ENCODE measurements at regions not wholly inside any gene's neighbourhood (a gene's known extent, or its start where the extent isn't known, plus 50 kb on each side); places are given as distances from the start of the nearest gene placed in this dataset.
"Not testable (repeated sequence)": the region's sequence is repeated elsewhere in the genome, so short reads cannot be mapped to it uniquely, and the experiment has no call there.

- Histone ChIP-seq H3K27ac (no peak overlapping the region), H3K4me3 (no peak overlapping the region), H3F3A (ENCODE audit: insufficient read depth, low read depth) (no peaks in the 10 kb centered on the region), H3K79me2 (ENCODE audit: low read depth) (no peaks in the 10 kb centered on the region), H3K9me3 (ENCODE audit: insufficient read depth, low read depth) (no peaks in the 10 kb centered on the region), H3K4me2 (no peak overlapping the region), H2AFZ (no peak overlapping the region), H3K27me3 (ENCODE audit: insufficient read depth, low read depth) (no peaks in the 10 kb centered on the region), H3K36me3 (ENCODE audit: low read depth) (no peaks in the 10 kb centered on the region), H4K20me1 (ENCODE audit: insufficient read depth) (no peaks in the 10 kb centered on the region), H3K9me2 (ENCODE audit: insufficient read depth) (no peaks in the 10 kb centered on the region), H3K4me1 (replicated peaks; ENCODE audit: insufficient read depth) (no peaks in the 10 kb centered on the region)
- DNase-seq: no peak
- intact Hi-C loops (cut with micrococcal nuclease; ENCODE audit: unreplicated experiment): no loop called here
- POLR2A ChIA-PET (ENCODE audit: unreplicated experiment): no interaction called here
- CTCF ChIA-PET: no interaction called here
- TF ChIP-seq CTCF (conservative IDR thresholded peaks at IDR 0.05) (no peak), EZH2 (IDR thresholded peaks at IDR 0.05; ENCODE audit: low read depth) (no peak)
- no TSS peak for BruUV-seq (replicated peaks)
These were observed 222.4 kb downstream of the KCTD12 start for GRCh38 chr13:76663592-76664335.

GRCh38 chr13:76659074-76659473 lies 227.1 kb downstream of the KCTD12 start:
- POLR2A ChIA-PET (ENCODE audit: unreplicated experiment); H3K4me1 ChIP-seq (replicated peaks; ENCODE audit: insufficient read depth); H3K27ac ChIP-seq; H2AFZ ChIP-seq; H3F3A ChIP-seq (ENCODE audit: insufficient read depth, low read depth); H3K27me3 ChIP-seq (ENCODE audit: insufficient read depth, low read depth); H3K9me3 ChIP-seq (ENCODE audit: insufficient read depth, low read depth); H3K79me2 ChIP-seq (ENCODE audit: low read depth); intact Hi-C loops (cut with micrococcal nuclease; ENCODE audit: unreplicated experiment); H3K4me2 ChIP-seq; H3K36me3 ChIP-seq (ENCODE audit: low read depth); H3K4me3 ChIP-seq; BruUV-seq (replicated peaks); DNase-seq; H3K9me2 ChIP-seq (ENCODE audit: insufficient read depth); H4K20me1 ChIP-seq (ENCODE audit: insufficient read depth): not testable (repeated sequence)
- CTCF ChIA-PET: interaction anchor here (0.7 kb wide), 1 partner anchor 159 kb away, joined by 3 read pairs; no protein-coding TSS in a partner anchor

- TF ChIP-seq EZH2 (IDR thresholded peaks at IDR 0.05; ENCODE audit: low read depth) (no peak), CTCF (conservative IDR thresholded peaks at IDR 0.05) (no peak)
- CTCF ChIA-PET: no interaction called here
- no peak overlapping the region for H3K27ac ChIP-seq
- POLR2A ChIA-PET (ENCODE audit: unreplicated experiment): no interaction called here
- no peak overlapping the region for H3K4me2 ChIP-seq
- H4K20me1 ChIP-seq (ENCODE audit: insufficient read depth): no peaks in the 10 kb centered on the region
- no peaks in the 10 kb centered on the region for H3K36me3 ChIP-seq (ENCODE audit: low read depth)
- intact Hi-C loops (cut with micrococcal nuclease; ENCODE audit: unreplicated experiment): no loop called here
- H3K4me1 ChIP-seq (replicated peaks; ENCODE audit: insufficient read depth): no peaks in the 10 kb centered on the region
- no peaks in the 10 kb centered on the region for H3K9me3 ChIP-seq (ENCODE audit: insufficient read depth, low read depth)
- no peaks in the 10 kb centered on the region for H3K79me2 ChIP-seq (ENCODE audit: low read depth)
- no TSS peak for BruUV-seq (replicated peaks)
- no peaks in the 10 kb centered on the region for H3F3A ChIP-seq (ENCODE audit: insufficient read depth, low read depth)
- H2AFZ ChIP-seq: no peak overlapping the region
- no peak overlapping the region for H3K4me3 ChIP-seq
- no peak for DNase-seq
- no peaks in the 10 kb centered on the region for H3K27me3 ChIP-seq (ENCODE audit: insufficient read depth, low read depth)
- H3K9me2 ChIP-seq (ENCODE audit: insufficient read depth): no peaks in the 10 kb centered on the region
These were observed 229.7 kb downstream of the KCTD12 start for GRCh38 chr13:76656500-76656899.

GRCh38 chr13:76656056-76656455 lies 230.1 kb downstream of the KCTD12 start:
- Histone ChIP-seq H2AFZ (no peak overlapping the region), H4K20me1 (ENCODE audit: insufficient read depth) (no peaks in the 10 kb centered on the region), H3K4me2 (no peak overlapping the region), H3K4me3 (no peak overlapping the region), H3K9me3 (ENCODE audit: insufficient read depth, low read depth) (no peaks in the 10 kb centered on the region), H3K27ac (no peak overlapping the region), H3K36me3 (ENCODE audit: low read depth) (no peaks in the 10 kb centered on the region), H3K9me2 (ENCODE audit: insufficient read depth) (no peaks in the 10 kb centered on the region), H3K79me2 (ENCODE audit: low read depth) (no peaks in the 10 kb centered on the region), H3K4me1 (replicated peaks; ENCODE audit: insufficient read depth) (no peaks in the 10 kb centered on the region), H3K27me3 (ENCODE audit: insufficient read depth, low read depth) (no peaks in the 10 kb centered on the region), H3F3A (ENCODE audit: insufficient read depth, low read depth) (no peaks in the 10 kb centered on the region)
- intact Hi-C loops (cut with micrococcal nuclease; ENCODE audit: unreplicated experiment): no loop called here
- ChIA-PET CTCF (no interaction called here), POLR2A (ENCODE audit: unreplicated experiment) (no interaction called here)
- no peak for TF ChIP-seq EZH2 (IDR thresholded peaks at IDR 0.05; ENCODE audit: low read depth)
- no peak for TF ChIP-seq CTCF (conservative IDR thresholded peaks at IDR 0.05)
- no peak for DNase-seq
- no TSS peak for BruUV-seq (replicated peaks)
